ENCODE measurements at regions not wholly inside any gene's neighbourhood (a gene's known extent, or its start where the extent isn't known, plus 50 kb on each side); places are given as distances from the start of the nearest gene placed in this dataset.
"Not testable (repeated sequence)": the region's sequence is repeated elsewhere in the genome, so short reads cannot be mapped to it uniquely, and the experiment has no call there.

DNA sequence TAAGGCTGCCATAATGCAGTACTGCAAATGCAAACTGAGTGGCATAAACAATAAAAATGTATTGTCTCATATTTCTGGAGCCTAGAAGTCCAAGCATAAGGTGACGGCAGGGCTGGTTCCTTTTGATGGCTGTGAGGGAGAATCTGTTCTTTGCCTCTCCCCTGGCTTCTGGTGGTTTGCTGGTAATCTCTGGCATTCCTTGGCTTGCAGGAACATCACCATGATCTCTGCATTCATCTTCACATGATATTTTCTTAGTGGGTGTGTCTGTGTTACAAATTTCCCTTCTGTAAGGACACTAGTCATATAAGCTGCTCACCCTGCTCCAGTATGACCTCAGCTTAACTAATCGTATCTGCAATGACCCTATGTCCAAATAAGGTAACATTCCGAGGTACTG, 1104.2 kb upstream of the CITED2 start:
- DNase-seq (ENCODE audit: low spot score in 2 of 2) (no peak), FAIRE-seq (no peak)

- no peak for FAIRE-seq
Measured at GRCh38 chr6:140475086-140475485, 1100.6 kb upstream of the CITED2 start.

GRCh38 chr6:140464720-140465119, 1090.3 kb upstream of the CITED2 start:
- no peak for FAIRE-seq
- no peak for DNase-seq (ENCODE audit: low spot score in 2 of 2)

More at GRCh38 chr6:140475086-140475485, 1100.6 kb upstream of the CITED2 start:
- DNase-seq (ENCODE audit: low spot score in 2 of 2): no peak

DNA sequence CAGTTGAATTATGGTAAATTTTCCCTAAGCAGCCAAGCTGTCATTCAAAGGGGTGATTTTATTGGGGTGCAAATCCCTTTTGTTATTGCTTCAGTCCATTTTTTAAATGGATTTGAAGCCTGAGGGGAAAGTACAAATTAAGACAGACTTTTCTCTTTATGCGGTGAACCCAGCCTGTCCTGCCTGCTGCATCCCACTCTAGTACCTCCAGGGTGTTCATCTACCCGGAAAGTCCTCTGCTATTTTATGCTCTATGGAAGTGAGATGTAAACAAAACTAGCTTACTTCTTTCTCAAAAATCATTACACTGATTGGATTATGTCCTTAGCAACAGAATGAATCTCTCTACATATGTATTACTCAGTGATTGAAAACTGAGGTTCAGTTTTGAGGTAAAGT, 1088.9 kb upstream of the CITED2 start:
- no peak for FAIRE-seq

GRCh38 chr6:140462453-140463311, 1088.2 kb upstream of the CITED2 start:
- DNase-seq (ENCODE audit: low spot score in 2 of 2) (no peak), FAIRE-seq (no peak)

More for the DNA sequence above, 1088.9 kb upstream of the CITED2 start:
- no peak for DNase-seq (ENCODE audit: low spot score in 2 of 2)

GRCh38 chr6:140462076-140462452, 1087.6 kb upstream of the CITED2 start:
- DNase-seq (ENCODE audit: low spot score in 2 of 2) (no peak), FAIRE-seq (no peak)

DNA sequence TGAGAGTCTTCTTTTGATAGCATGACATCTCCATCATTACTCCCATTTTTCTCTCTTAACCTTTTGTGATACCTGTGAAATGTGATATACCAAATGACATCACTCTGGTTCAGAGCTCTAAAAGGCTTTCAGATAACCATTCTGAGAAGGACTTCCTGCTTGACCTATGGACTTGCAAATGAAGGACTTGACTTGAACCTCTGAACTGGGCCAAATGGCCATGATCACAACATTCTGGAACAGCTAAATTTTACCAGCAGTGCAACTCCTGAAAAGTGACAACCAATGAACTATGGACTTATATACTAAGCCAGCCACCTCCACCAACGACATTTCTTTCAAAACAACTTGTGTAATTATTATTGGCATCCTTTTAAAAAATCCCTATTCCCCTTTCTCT, 1085.8 kb upstream of the CITED2 start:
- no peak for FAIRE-seq

DNA sequence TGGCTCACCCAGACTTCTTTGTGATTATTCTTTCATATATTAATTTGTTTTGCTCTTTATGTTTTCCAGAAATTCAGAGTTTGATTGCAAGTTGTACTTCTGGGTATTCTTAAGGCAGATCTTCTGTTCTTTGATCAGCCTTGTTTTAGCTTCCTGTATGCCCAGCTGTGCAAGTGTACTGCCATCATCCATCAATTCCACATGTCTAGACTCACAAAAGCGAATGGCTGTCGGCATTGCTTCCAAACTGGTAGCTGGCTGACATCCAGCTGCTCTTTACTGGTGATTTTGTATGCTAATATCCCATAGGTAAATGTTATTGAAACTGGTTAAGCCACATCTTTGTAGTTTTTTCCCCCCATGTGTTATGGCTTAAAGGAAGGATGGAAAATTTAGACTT, 1084.8 kb upstream of the CITED2 start:
- FAIRE-seq (no peak), DNase-seq (ENCODE audit: low spot score in 2 of 2) (no peak)

More for the DNA sequence above, 1085.8 kb upstream of the CITED2 start:
- DNase-seq (ENCODE audit: low spot score in 2 of 2): no peak

- FAIRE-seq (no peak), DNase-seq (ENCODE audit: low spot score in 2 of 2) (no peak)
Measured at GRCh38 chr6:140446241-140446640, 1071.8 kb upstream of the CITED2 start.

DNA sequence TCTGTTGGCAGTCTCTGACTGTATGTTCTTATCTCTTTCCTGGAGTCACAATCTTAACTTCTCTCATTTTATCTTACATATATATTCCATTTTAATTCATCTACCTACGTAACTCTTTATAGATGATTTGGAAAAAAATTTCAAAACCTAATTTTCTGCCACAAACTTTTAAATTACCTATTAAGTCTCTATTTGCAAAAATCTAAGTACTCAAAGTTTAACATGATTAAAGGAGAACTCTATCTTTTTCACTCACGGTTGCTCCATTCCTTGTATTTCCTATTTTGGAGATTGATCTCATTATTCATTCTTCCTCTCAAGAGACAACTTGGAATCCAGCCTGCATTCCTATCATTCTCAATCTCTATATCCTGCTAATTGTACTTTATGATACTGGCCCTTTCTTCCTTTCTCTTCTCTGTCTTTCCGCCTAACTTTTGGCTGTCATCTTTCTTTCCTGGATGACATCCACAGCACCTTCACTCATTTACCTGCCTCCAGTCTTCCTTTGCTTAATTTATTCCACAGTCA, 1071.1 kb upstream of the CITED2 start:
- FAIRE-seq: no peak
- no peak for DNase-seq (ENCODE audit: low spot score in 2 of 2)

GRCh38 chr6:140443112-140443511, 1068.7 kb upstream of the CITED2 start:
- DNase-seq (ENCODE audit: low spot score in 2 of 2); FAIRE-seq: not testable (repeated sequence)

GRCh38 chr6:140441256-140441655, 1066.8 kb upstream of the CITED2 start:
- no peak for FAIRE-seq
- DNase-seq (ENCODE audit: low spot score in 2 of 2): no peak

DNA sequence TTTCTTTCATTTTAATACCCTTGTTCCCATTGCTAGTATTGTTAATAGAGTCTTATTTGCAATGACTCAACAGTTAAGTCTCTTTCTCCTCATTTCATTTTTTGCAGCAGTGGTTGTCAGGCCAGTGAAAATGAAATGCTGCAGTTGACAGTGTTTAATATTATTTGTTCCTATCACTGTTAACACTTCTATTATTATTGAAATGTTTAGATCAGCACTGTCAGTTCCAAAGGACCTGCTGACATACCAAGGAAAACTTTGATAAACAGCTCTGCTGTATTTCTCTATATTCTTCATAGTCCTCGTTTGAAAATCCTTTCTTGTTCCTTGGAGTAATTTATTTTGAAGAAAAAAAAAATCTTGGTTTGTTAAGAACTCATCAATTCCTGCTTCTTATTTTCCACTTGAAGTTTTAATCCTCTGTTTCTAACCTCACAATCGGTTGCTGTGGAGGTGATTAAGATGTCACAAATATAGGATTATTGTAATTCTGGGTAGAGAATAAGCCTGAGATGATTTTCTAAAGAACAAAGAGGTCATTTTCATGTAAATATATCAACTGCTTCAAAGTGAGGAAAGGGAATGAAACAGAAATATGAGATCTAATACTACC, 1065.9 kb upstream of the CITED2 start:
- DNase-seq (ENCODE audit: low spot score in 2 of 2): no peak
- FAIRE-seq: no peak

- no peak for DNase-seq (ENCODE audit: low spot score in 2 of 2)
- no peak for FAIRE-seq
Measured at GRCh38 chr6:140438346-140438735, 1063.9 kb upstream of the CITED2 start.

GRCh38 chr6:140437619-140438345, 1063.3 kb upstream of the CITED2 start:
- FAIRE-seq: no peak
- DNase-seq (ENCODE audit: low spot score in 2 of 2): no peak

GRCh38 chr6:140436023-140436811, 1061.8 kb upstream of the CITED2 start:
- FAIRE-seq (no peak), DNase-seq (ENCODE audit: low spot score in 2 of 2) (no peak)

DNA sequence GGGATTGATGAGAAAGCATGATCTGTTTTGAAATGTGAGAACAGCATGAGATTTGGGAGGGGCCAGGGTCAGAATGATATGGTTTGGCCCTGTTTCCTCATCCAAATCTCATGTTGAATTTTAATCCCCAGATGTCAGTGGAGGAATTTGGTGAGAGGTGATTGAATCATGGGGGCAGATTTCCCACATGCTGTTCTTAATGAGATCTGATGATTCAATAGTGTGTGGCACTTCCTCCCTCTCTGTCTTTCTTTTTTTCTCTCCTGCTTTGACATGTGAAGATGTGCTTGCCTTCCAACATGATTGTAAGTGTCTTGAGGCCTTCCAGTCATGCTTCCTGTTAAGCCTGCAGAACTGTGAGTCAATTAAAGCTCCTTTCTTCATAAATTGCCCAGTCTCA, 1060.3 kb upstream of the CITED2 start:
- DNase-seq (ENCODE audit: low spot score in 2 of 2): no peak
- no peak for FAIRE-seq

GRCh38 chr6:140433072-140433471, 1058.6 kb upstream of the CITED2 start:
- DNase-seq (ENCODE audit: low spot score in 2 of 2) (no peak), FAIRE-seq (no peak)

- DNase-seq (ENCODE audit: low spot score in 2 of 2) (no peak), FAIRE-seq (no peak)
Measured at GRCh38 chr6:140427842-140428241, 1053.4 kb upstream of the CITED2 start.

GRCh38 chr6:140414966-140415620, 1040.6 kb upstream of the CITED2 start:
- FAIRE-seq: no peak
- no peak for DNase-seq (ENCODE audit: low spot score in 2 of 2)

Measured in frontal cortex (tissue), 3 donors.